HG02759 (cell line): ENCODE measurements at regions not wholly inside any gene's neighbourhood (a gene's known extent, or its start where the extent isn't known, plus 50 kb on each side); places are given as distances from the start of the nearest gene placed in this dataset.

ENCODE experiments used
- ATAC-seq: cut with Tn5 transposase; IDR thresholded peaks from one replicate; pipeline ENCODE4 v1.9.1; 2021; ENCODE audit warnings: mild to moderate bottlenecking, moderate library complexity; ENCODE audit not compliant: unreplicated experiment

GRCh38 chr2:8393506-8393905, 288.4 kb upstream of the ID2 start:
- ATAC-seq: no peak

GRCh38 chr2:8394131-8394530, 287.7 kb upstream of the ID2 start:
- no peak for ATAC-seq

GRCh38 chr2:8394569-8395359, 287.1 kb upstream of the ID2 start:
- no peak for ATAC-seq

- no peak for ATAC-seq
These were observed 286.1 kb upstream of the ID2 start for GRCh38 chr2:8395718-8396117.

- no peak for ATAC-seq
These were observed 283.7 kb upstream of the ID2 start for GRCh38 chr2:8398040-8398668.

- ATAC-seq: no peak
These were observed 282.1 kb upstream of the ID2 start for GRCh38 chr2:8399731-8400130.

- ATAC-seq: no peak
These were observed 281.7 kb upstream of the ID2 start for GRCh38 chr2:8400196-8400595.

- no peak for ATAC-seq
These were observed 279.6 kb upstream of the ID2 start for GRCh38 chr2:8402222-8402621.

- ATAC-seq: no peak
These were observed 278.0 kb upstream of the ID2 start for GRCh38 chr2:8403876-8404275.

GRCh38 chr2:8405334-8405733, 276.5 kb upstream of the ID2 start:
- no peak for ATAC-seq

GRCh38 chr2:8406271-8406670, 275.6 kb upstream of the ID2 start:
- ATAC-seq: no peak

- no peak for ATAC-seq
These were observed 274.5 kb upstream of the ID2 start for GRCh38 chr2:8407332-8407731.

- ATAC-seq: peak; percentile 86
These were observed 273.0 kb upstream of the ID2 start for GRCh38 chr2:8408560-8409460.

GRCh38 chr2:8409461-8410260, 272.2 kb upstream of the ID2 start:
- no peak for ATAC-seq

- ATAC-seq: no peak
These were observed 269.8 kb upstream of the ID2 start for GRCh38 chr2:8412082-8412481.

GRCh38 chr2:8412586-8412985, 269.3 kb upstream of the ID2 start:
- ATAC-seq: no peak

GRCh38 chr2:8413589-8414135, 268.2 kb upstream of the ID2 start:
- ATAC-seq: no peak

GRCh38 chr2:8414946-8415879, 266.6 kb upstream of the ID2 start:
- no peak for ATAC-seq

GRCh38 chr2:8416001-8416571, 265.8 kb upstream of the ID2 start:
- no peak for ATAC-seq
